ENCODE measurements at regions not wholly inside any gene's neighbourhood (a gene's known extent, or its start where the extent isn't known, plus 50 kb on each side); places are given as distances from the start of the nearest gene placed in this dataset.

DNA sequence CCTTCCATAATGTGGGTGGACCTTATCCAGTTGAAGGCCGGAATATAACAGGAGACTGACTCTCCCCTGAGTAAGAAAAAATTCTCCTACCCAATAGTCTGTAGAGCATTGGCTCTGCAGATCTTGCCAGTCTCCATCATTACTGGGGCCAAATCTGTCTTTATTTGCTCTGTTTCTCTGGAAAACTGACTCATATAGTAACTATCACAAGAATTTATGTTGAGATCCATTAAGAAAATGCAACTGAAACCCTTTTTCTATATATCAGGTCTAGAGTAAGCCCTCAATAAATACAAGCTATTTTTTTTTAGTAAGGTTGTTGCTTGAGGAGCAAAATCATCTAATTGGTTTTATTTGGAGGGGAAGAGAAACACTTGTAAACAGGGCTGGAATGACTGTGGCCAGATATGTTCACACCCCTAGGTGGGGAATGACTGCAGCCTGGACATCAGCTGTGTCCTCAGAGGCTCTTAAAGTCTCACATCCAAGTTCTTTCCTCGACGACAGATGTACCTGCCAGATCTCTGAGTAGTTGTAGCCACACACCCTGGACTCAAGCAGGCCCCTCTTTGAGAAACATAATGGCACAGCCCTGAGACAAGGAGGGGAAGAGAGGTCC is 339.7 kb downstream of the TNS1 start:
- Histone ChIP-seq H3K27ac (ENCODE audit: insufficient read depth, low read length, poor library complexity, severe bottlenecking) (no peak overlapping the region), H3K4me1 (ENCODE audit: control insufficient read depth, insufficient read depth, low read length, poor library complexity, severe bottlenecking) (no peaks in the 10 kb centered on the region), H3K36me3 (ENCODE audit: control insufficient read depth, insufficient read depth, low read length) (no peaks in the 10 kb centered on the region), H3K4me3 (ENCODE audit: insufficient read depth, low read depth, low read length, poor library complexity, severe bottlenecking) (no peak overlapping the region), H3K9me3 (ENCODE audit: control insufficient read depth, low read length) (no peaks in the 10 kb centered on the region), H3K27me3 (replicated peaks; ENCODE audit: control insufficient read depth, insufficient read depth, low read length, poor library complexity, severe bottlenecking) (no peaks in the 10 kb centered on the region)
- DNase-seq = no peak

DNA sequence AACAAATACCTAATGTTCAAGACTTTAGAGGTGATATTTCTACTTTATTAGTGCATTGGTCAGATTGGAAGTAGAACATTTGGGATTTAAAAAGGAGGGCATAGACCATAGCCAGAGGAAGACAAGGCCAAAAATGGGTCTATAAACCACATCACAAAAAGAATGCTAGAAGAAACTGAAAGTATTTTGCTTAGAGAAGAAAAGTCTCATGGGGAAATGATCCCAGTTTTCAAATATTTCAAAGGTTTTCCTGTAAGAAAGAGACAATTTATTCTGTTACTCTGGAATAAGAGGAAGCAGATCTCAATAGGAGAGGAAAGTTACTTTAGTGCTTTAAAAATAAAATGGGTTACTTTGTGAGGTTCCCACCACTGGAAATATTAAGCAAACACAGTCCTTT is 341.4 kb downstream of the TNS1 start:
- Histone ChIP-seq H3K4me1 (ENCODE audit: control insufficient read depth, insufficient read depth, low read length, poor library complexity, severe bottlenecking) (no peaks in the 10 kb centered on the region), H3K27me3 (replicated peaks; ENCODE audit: control insufficient read depth, insufficient read depth, low read length, poor library complexity, severe bottlenecking) (no peaks in the 10 kb centered on the region), H3K27ac (ENCODE audit: insufficient read depth, low read length, poor library complexity, severe bottlenecking) (no peak overlapping the region), H3K9me3 (ENCODE audit: control insufficient read depth, low read length) (no peaks in the 10 kb centered on the region), H3K36me3 (ENCODE audit: control insufficient read depth, insufficient read depth, low read length) (no peaks in the 10 kb centered on the region), H3K4me3 (ENCODE audit: insufficient read depth, low read depth, low read length, poor library complexity, severe bottlenecking) (no peak overlapping the region)
- DNase-seq = no peak

DNA sequence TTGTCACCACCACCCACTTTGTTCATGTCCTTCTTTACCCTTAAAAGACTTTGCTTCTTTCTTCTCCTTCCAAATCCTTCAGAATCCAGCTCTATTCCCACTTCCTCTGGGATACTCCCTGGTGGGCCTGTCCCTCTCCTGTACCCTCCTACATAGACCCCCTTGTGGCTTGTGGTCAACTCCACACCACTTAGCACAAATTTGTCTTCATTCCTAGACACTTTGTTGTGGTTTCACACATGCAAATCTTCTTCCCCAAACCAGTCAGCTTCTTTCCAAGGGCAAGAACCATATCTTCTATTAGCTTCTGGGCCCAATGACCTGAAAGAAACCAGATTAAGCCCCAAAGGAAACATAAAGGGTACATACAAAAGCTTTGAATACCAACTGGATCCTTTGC is 342.4 kb downstream of the TNS1 start:
- H3K36me3 ChIP-seq (ENCODE audit: control insufficient read depth, insufficient read depth, low read length) = no peaks in the 10 kb centered on the region
- no peak overlapping the region for H3K4me3 ChIP-seq (ENCODE audit: insufficient read depth, low read depth, low read length, poor library complexity, severe bottlenecking)
- DNase-seq = no peak
- H3K4me1 ChIP-seq (ENCODE audit: control insufficient read depth, insufficient read depth, low read length, poor library complexity, severe bottlenecking) = no peaks in the 10 kb centered on the region
- no peaks in the 10 kb centered on the region for H3K9me3 ChIP-seq (ENCODE audit: control insufficient read depth, low read length)
- H3K27ac ChIP-seq (ENCODE audit: insufficient read depth, low read length, poor library complexity, severe bottlenecking) = no peak overlapping the region
- no peaks in the 10 kb centered on the region for H3K27me3 ChIP-seq (replicated peaks; ENCODE audit: control insufficient read depth, insufficient read depth, low read length, poor library complexity, severe bottlenecking)

DNA sequence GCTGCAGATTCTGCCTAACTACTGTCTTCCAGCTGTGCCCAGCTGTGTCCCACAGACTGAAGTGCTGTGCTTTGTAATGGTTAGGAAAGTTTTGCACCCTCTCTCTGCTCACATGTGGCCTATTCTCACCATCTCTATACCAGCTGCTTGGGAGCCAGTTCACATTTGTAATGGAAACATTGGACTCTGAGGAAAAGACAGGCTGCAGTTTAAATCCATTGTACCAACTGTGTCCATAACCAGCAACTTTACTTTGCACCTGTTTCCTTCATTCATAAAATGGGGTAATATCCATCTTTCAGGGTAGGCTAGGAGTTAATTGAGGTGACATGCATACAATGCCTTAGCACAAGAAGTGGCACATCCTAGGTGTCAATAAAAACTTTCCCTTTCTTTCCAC is 344.0 kb downstream of the TNS1 start:
- Histone ChIP-seq H3K4me3 (ENCODE audit: insufficient read depth, low read depth, low read length, poor library complexity, severe bottlenecking) (no peak overlapping the region), H3K27ac (ENCODE audit: insufficient read depth, low read length, poor library complexity, severe bottlenecking) (no peak overlapping the region), H3K9me3 (ENCODE audit: control insufficient read depth, low read length) (no peaks in the 10 kb centered on the region), H3K4me1 (ENCODE audit: control insufficient read depth, insufficient read depth, low read length, poor library complexity, severe bottlenecking) (no peaks in the 10 kb centered on the region), H3K36me3 (ENCODE audit: control insufficient read depth, insufficient read depth, low read length) (no peaks in the 10 kb centered on the region), H3K27me3 (replicated peaks; ENCODE audit: control insufficient read depth, insufficient read depth, low read length, poor library complexity, severe bottlenecking) (no peaks in the 10 kb centered on the region)
- no peak for DNase-seq

DNA sequence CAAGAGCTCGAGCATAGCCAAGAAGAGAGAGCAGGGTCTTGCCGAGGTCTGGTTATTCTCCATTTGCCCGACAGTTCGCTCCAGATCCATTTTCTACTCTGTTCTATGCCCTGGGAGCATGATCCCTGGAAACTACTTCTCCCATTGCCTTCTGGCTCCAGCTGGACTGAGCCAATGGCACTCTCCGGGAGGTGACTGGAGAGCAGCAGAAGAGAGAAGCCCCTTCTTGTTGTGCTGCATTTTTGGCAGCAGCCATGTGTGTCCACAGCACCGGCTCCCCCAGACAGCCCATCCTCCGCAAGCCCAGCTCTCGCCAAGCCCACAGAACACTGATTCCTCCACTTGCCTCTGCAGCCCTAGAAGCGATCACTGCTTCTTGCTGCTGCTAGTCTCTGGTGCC is 345.5 kb downstream of the TNS1 start:
- H3K9me3 ChIP-seq (ENCODE audit: control insufficient read depth, low read length) = no peaks in the 10 kb centered on the region
- no peak overlapping the region for H3K27ac ChIP-seq (ENCODE audit: insufficient read depth, low read length, poor library complexity, severe bottlenecking)
- no peak for DNase-seq

DNA sequence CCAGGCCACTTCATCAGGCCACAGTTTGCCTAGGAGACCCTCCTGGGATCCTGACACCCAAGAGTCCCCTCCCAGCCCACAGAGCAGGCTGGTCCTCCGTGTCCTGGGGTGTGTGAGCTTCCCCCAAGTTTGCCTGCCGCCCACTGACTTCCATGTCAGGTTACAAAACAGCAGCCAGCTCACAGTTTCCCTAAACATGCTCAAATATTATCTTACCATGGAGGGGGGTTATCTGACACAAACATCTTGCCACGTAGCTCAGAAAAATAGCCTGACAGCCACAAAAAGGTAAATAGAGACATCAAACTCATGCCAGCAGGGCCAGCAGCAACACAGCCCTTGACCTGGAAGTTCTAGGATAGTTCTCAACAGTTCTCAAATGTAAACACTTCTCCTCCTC is 346.5 kb downstream of the TNS1 start:
- no peak for DNase-seq
- H3K36me3 ChIP-seq (ENCODE audit: control insufficient read depth, insufficient read depth, low read length) = no peaks in the 10 kb centered on the region
- no peaks in the 10 kb centered on the region for H3K4me1 ChIP-seq (ENCODE audit: control insufficient read depth, insufficient read depth, low read length, poor library complexity, severe bottlenecking)

More for the DNA sequence above, 345.5 kb downstream of the TNS1 start:
- no peak overlapping the region for H3K4me3 ChIP-seq (ENCODE audit: insufficient read depth, low read depth, low read length, poor library complexity, severe bottlenecking)
- no peaks in the 10 kb centered on the region for H3K27me3 ChIP-seq (replicated peaks; ENCODE audit: control insufficient read depth, insufficient read depth, low read length, poor library complexity, severe bottlenecking)
- no peaks in the 10 kb centered on the region for H3K4me1 ChIP-seq (ENCODE audit: control insufficient read depth, insufficient read depth, low read length, poor library complexity, severe bottlenecking)
- H3K36me3 ChIP-seq (ENCODE audit: control insufficient read depth, insufficient read depth, low read length) = no peaks in the 10 kb centered on the region

DNA sequence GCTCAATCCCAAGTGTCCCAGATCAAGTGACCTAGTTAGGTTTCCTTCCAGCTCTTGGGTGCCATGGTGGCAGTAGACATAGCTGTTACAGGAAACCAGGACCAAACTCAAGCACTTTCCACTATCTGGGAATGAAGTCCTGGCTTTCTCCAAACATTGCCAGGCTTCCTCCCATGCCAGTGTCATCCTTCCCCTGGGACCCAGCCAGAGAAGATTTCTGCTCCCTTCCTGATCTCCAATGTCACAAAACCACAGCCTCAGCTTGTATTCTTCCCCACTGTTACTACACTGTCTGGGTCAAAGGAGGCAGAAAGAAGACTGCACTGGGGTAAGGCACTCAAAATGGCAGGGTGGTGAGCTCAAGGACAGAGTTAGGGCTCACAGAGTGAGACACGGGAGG is 347.1 kb downstream of the TNS1 start:
- DNase-seq = no peak
- no peak overlapping the region for H3K4me3 ChIP-seq (ENCODE audit: insufficient read depth, low read depth, low read length, poor library complexity, severe bottlenecking)
- no peaks in the 10 kb centered on the region for H3K4me1 ChIP-seq (ENCODE audit: control insufficient read depth, insufficient read depth, low read length, poor library complexity, severe bottlenecking)
- H3K36me3 ChIP-seq (ENCODE audit: control insufficient read depth, insufficient read depth, low read length) = no peaks in the 10 kb centered on the region
- H3K9me3 ChIP-seq (ENCODE audit: control insufficient read depth, low read length) = no peaks in the 10 kb centered on the region
- H3K27ac ChIP-seq (ENCODE audit: insufficient read depth, low read length, poor library complexity, severe bottlenecking) = no peak overlapping the region
- no peaks in the 10 kb centered on the region for H3K27me3 ChIP-seq (replicated peaks; ENCODE audit: control insufficient read depth, insufficient read depth, low read length, poor library complexity, severe bottlenecking)

More for the DNA sequence above, 346.5 kb downstream of the TNS1 start:
- no peaks in the 10 kb centered on the region for H3K27me3 ChIP-seq (replicated peaks; ENCODE audit: control insufficient read depth, insufficient read depth, low read length, poor library complexity, severe bottlenecking)
- H3K9me3 ChIP-seq (ENCODE audit: control insufficient read depth, low read length) = no peaks in the 10 kb centered on the region
- H3K27ac ChIP-seq (ENCODE audit: insufficient read depth, low read length, poor library complexity, severe bottlenecking) = no peak overlapping the region
- H3K4me3 ChIP-seq (ENCODE audit: insufficient read depth, low read depth, low read length, poor library complexity, severe bottlenecking) = no peak overlapping the region

DNA sequence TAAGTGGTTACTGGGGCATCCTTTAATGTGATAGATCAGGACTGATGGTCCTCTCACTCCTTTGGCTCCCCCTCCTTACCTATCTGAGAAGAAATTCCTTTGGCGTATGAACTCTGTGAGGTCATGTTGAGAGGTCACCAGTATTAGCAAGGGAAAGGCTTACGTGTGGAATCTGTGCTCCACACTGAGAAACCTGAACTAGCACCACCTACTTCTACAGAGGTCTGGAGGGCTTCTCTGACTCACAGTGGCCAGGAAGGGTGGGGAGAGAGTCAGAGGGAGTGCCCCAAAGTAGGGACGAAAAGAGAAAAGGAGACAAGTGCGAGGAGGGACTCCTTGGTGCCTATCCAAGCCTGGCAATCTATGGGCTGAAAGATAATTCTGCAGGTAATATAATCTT is 348.6 kb downstream of the TNS1 start:
- no peaks in the 10 kb centered on the region for H3K4me1 ChIP-seq (ENCODE audit: control insufficient read depth, insufficient read depth, low read length, poor library complexity, severe bottlenecking)
- H3K27me3 ChIP-seq (replicated peaks; ENCODE audit: control insufficient read depth, insufficient read depth, low read length, poor library complexity, severe bottlenecking) = no peaks in the 10 kb centered on the region
- DNase-seq = no peak
- H3K36me3 ChIP-seq (ENCODE audit: control insufficient read depth, insufficient read depth, low read length) = no peaks in the 10 kb centered on the region
- no peak overlapping the region for H3K27ac ChIP-seq (ENCODE audit: insufficient read depth, low read length, poor library complexity, severe bottlenecking)
- H3K9me3 ChIP-seq (ENCODE audit: control insufficient read depth, low read length) = no peaks in the 10 kb centered on the region
- no peak overlapping the region for H3K4me3 ChIP-seq (ENCODE audit: insufficient read depth, low read depth, low read length, poor library complexity, severe bottlenecking)

DNA sequence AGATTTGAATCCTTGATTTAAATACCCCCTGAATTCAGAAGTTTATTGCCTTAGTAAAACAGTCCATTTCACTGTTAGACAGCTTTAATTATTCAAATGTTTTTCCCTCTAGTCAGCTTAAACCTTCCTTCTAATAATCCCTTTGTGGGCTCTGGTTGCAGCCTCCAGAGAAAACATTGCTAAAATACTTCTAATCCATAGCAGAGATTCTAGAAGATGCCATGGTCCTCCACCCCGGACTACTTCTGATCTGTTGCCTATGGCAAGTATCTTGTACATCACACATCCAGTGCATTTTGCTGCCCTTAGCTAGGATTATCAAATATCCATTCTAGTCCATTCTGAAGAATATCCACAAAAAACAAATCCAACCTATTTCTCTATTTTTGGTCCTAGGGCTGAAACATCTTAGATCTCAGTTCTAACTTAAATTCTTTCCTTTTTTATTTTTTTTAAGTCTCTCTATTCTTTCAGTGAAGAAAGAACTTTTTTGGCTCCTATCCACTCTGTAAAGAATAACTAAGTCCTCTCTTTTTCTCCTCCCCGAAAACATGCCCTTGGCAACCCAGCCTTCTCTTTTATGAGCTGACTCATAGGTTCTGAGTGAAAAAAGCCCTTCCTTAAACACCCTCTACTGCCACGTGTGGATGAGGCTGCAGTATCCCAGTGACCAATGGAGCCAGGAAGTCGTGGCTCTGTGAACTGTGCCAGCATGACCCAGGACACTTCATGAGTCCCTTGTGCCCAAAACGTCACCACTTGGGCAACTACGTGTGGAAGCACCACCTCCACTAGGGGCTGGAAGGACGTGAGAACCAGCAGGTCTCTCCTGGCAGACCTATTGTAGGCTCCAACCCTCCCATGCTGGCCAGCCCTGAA is 349.8 kb downstream of the TNS1 start:
- H3K9me3 ChIP-seq (ENCODE audit: control insufficient read depth, low read length) = no peaks in the 10 kb centered on the region
- no peak overlapping the region for H3K27ac ChIP-seq (ENCODE audit: insufficient read depth, low read length, poor library complexity, severe bottlenecking)
- H3K4me3 ChIP-seq (ENCODE audit: insufficient read depth, low read depth, low read length, poor library complexity, severe bottlenecking) = no peak overlapping the region
- H3K27me3 ChIP-seq (replicated peaks; ENCODE audit: control insufficient read depth, insufficient read depth, low read length, poor library complexity, severe bottlenecking) = no peaks in the 10 kb centered on the region
- H3K4me1 ChIP-seq (ENCODE audit: control insufficient read depth, insufficient read depth, low read length, poor library complexity, severe bottlenecking) = no peaks in the 10 kb centered on the region
- DNase-seq = no peak
- no peaks in the 10 kb centered on the region for H3K36me3 ChIP-seq (ENCODE audit: control insufficient read depth, insufficient read depth, low read length)

DNA sequence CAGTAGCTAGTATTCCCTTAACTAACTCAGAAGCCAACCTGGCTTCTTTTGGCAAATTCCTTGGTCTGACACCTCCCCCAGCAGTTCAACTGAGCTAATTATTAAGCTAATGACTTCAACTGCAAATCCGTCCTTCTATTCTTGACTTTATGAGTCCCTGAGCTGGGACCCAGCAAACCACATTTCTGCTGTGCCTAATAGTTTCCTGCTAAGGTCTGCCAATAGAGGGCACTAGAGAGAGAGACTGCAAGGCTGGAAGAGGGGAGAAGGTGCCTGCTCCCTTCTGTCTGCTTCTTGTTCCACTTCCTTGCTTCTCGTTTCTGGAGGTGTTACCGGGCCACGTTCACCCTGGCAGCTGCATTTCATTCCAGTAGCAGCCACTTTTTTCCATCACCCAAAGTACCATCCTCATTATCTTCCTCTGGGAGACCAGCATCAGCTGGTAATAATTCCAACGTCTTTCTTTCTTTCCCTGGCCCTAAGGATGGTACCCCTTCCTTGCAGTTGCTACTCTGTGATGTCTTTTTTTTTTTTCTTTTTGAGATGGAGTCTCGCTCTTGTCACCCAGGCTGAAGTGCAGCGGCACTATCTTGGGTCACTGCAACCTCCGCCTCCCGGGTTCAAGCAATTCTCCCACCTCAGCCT is 352.0 kb downstream of the TNS1 start:
- DNase-seq = no peak
- Histone ChIP-seq H3K36me3 (ENCODE audit: control insufficient read depth, insufficient read depth, low read length) (no peaks in the 10 kb centered on the region), H3K9me3 (ENCODE audit: control insufficient read depth, low read length) (no peaks in the 10 kb centered on the region), H3K4me3 (ENCODE audit: insufficient read depth, low read depth, low read length, poor library complexity, severe bottlenecking) (no peak overlapping the region), H3K27ac (ENCODE audit: insufficient read depth, low read length, poor library complexity, severe bottlenecking) (no peak overlapping the region), H3K4me1 (ENCODE audit: control insufficient read depth, insufficient read depth, low read length, poor library complexity, severe bottlenecking) (no peaks in the 10 kb centered on the region), H3K27me3 (replicated peaks; ENCODE audit: control insufficient read depth, insufficient read depth, low read length, poor library complexity, severe bottlenecking) (no peaks in the 10 kb centered on the region)
